Endothelial cell of umbilical vein (primary cell): ENCODE measurements at regions not wholly inside any gene's neighbourhood (a gene's known extent, or its start where the extent isn't known, plus 50 kb on each side); places are given as distances from the start of the nearest gene placed in this dataset.

Experiments used
- BruUV-seq: library from RNA; stranded (reverse); fragments of 400-500 nt; replicated peaks from 2 replicates; lab custom pipeline; 2021; lab: Mats Ljungman, UMichigan
- CTCF ChIA-PET: fragments of 300-600, 350-600 bp; sonication (Branson Sonifier 250); formaldehyde crosslinking; loops from one replicate; lab custom pipeline; 2021; ENCODE audit warnings: antibody characterized with exemption, inconsistent platforms; lab: Charles Lee
- POLR2A ChIA-PET: fragments of 300-600, 350-600 bp; sonication (Branson Sonifier 250); formaldehyde crosslinking; loops from one replicate; lab custom pipeline; 2021; ENCODE audit warnings: antibody characterized with exemption, inconsistent platforms; lab: Charles Lee
- DNase-seq: peaks from one replicate; pipeline ENCODE4 v3.0.0-alpha.2; 2011; ENCODE audit warnings: low read depth, low spot score
- FAIRE-seq: peaks from 2 replicates; lab custom pipeline; 2011; peaks lifted over from hg19 to GRCh38; lab: Jason Lieb, UNC
- H2AFZ ChIP-seq: 2 replicates; pipeline ENCODE4 v1.6.0; 2012; ENCODE audit warnings: low read depth, low read length, control low read depth, inconsistent platforms
- H3K27ac ChIP-seq: 2 replicates; pipeline ENCODE4 v1.5.1; 2011; ENCODE audit warnings: low read depth, mild to moderate bottlenecking, control low read depth, low read length, moderate library complexity; ENCODE audit not compliant: insufficient read depth
- H3K27me3 ChIP-seq, 2 experiments: 2 replicates each; pipeline versions ENCODE4 v1.6.0 to v1.6.1; 2011; ENCODE audit warnings: low read length in 2 of 2, mixed read lengths in 1 of 2; ENCODE audit not compliant: control insufficient read depth in 2 of 2, insufficient read depth in 2 of 2
- H3K36me3 ChIP-seq, 2 experiments: 2 replicates in 1 of 2; 3 replicates in 1 of 2; pipeline ENCODE4 v1.5.1; 2011; ENCODE audit warnings: low read length in 2 of 2, mild to moderate bottlenecking in 1 of 2, moderate library complexity in 1 of 2; ENCODE audit not compliant: control insufficient read depth in 2 of 2, insufficient read depth in 2 of 2; ENCODE audit errors: extremely low read depth in 1 of 2
- H3K4me1 ChIP-seq: 3 replicates; pipeline ENCODE4 v1.5.1; 2011; ENCODE audit warnings: mild to moderate bottlenecking, low read length; ENCODE audit not compliant: control insufficient read depth, insufficient read depth; ENCODE audit errors: extremely low read depth
- H3K4me2 ChIP-seq: 2 replicates; pipeline ENCODE4 v1.6.1; 2011; ENCODE audit warnings: low read length, control low read depth, mixed read lengths; ENCODE audit not compliant: insufficient read depth
- H3K4me3 ChIP-seq, 3 experiments: fragments of 200-600 bp in 1 of 3; sonication (generic), shearing (Covaris generic) in 1 of 3; replicated peaks in 1 of 3; 2 replicates each; pipeline ENCODE4 v1.5.1; 2011 to 2016; ENCODE audit warnings: control low read depth in 3 of 3, low read length in 3 of 3, mild to moderate bottlenecking in 2 of 3, inconsistent platforms in 1 of 3, low read depth in 1 of 3, moderate library complexity in 1 of 3; ENCODE audit not compliant: insufficient read depth in 1 of 3
- H3K79me2 ChIP-seq: 2 replicates; pipeline ENCODE4 v1.6.0; 2012; ENCODE audit warnings: low read length, inconsistent platforms; ENCODE audit not compliant: control insufficient read depth, insufficient read depth
- H3K9ac ChIP-seq: replicated peaks from 2 replicates; pipeline ENCODE3; 2011; ENCODE audit warnings: low read length, control low read depth; ENCODE audit not compliant: insufficient read depth; ENCODE audit errors: extremely low read depth
- H3K9me1 ChIP-seq: replicated peaks from 3 replicates; pipeline ENCODE4 v1.6.0; 2011; ENCODE audit warnings: mild to moderate bottlenecking, low read length; ENCODE audit not compliant: control insufficient read depth, insufficient read depth; ENCODE audit errors: extremely low read depth
- H3K9me3 ChIP-seq: replicated peaks from 2 replicates; pipeline ENCODE4 v1.5.1; 2012; ENCODE audit warnings: low read length, inconsistent platforms; ENCODE audit not compliant: control insufficient read depth, insufficient read depth
- H4K20me1 ChIP-seq: replicated peaks from 2 replicates; pipeline ENCODE3; 2011; ENCODE audit warnings: mild to moderate bottlenecking, low read length; ENCODE audit not compliant: control insufficient read depth, insufficient read depth; ENCODE audit errors: extremely low read depth
- CTCF ChIP-seq, 2 donors: IDR thresholded peaks; 1 replicate in 1 of 2; 2 replicates in 1 of 2; pipeline ENCODE4 v1.5.1; 2011; ENCODE audit warnings: low read length in 2 of 2, mild to moderate bottlenecking in 2 of 2, moderate library complexity in 2 of 2, control low read depth in 1 of 2, inconsistent platforms in 1 of 2, low read depth in 1 of 2; ENCODE audit not compliant: insufficient read depth in 1 of 2; ENCODE audit errors: extremely low read depth in 1 of 2
- EZH2 ChIP-seq: IDR thresholded peaks from 2 replicates; pipeline ENCODE4 v1.6.1; 2012; ENCODE audit warnings: borderline replicate concordance, low read depth, mild to moderate bottlenecking, moderate library complexity, low read length, inconsistent platforms; ENCODE audit not compliant: severe bottlenecking
- FOS ChIP-seq: IDR thresholded peaks from 2 replicates; pipeline ENCODE4 v1.6.1; 2011; ENCODE audit warnings: mild to moderate bottlenecking, low read length, moderate library complexity, borderline replicate concordance; ENCODE audit not compliant: insufficient read depth
- GATA2 ChIP-seq: IDR thresholded peaks from 2 replicates; pipeline ENCODE4 v1.7.0; 2011; ENCODE audit warnings: low read depth, mild to moderate bottlenecking, moderate library complexity, mixed read lengths, low read length; ENCODE audit not compliant: insufficient read length, insufficient read depth
- JUN ChIP-seq: IDR thresholded peaks from 2 replicates; pipeline ENCODE4 v1.6.1; 2011; ENCODE audit warnings: borderline replicate concordance, low read depth; ENCODE audit not compliant: insufficient read length, insufficient read depth
- MAX ChIP-seq: IDR thresholded peaks from 2 replicates; pipeline ENCODE4 v1.6.1; 2011; ENCODE audit not compliant: insufficient read depth, insufficient read length
- MYC ChIP-seq: IDR thresholded peaks from one replicate; pipeline ENCODE4 v1.6.1; 2011; ENCODE audit warnings: mild to moderate bottlenecking, low read depth, low read length
- POLR2A ChIP-seq: IDR thresholded peaks from 2 replicates; pipeline ENCODE4 v1.6.1; 2012; ENCODE audit warnings: low read depth, mild to moderate bottlenecking, control low read depth, low read length
- POLR2AphosphoS5 ChIP-seq: IDR thresholded peaks from 2 replicates; pipeline ENCODE4 v1.6.1; 2012; ENCODE audit warnings: low read depth, mild to moderate bottlenecking, control low read depth, low read length, moderate library complexity; ENCODE audit not compliant: insufficient read depth
- dilution Hi-C: fragments of 300-500 bp; cut with MboI; formaldehyde crosslinking; loops from one replicate; pipeline ENCODE4 v1.15.0; 2019; ENCODE audit warnings: low sequenced_read_pairs; ENCODE audit not compliant: extremely low pct_ligation_motif_present
- intact Hi-C: fragments of 100-400 bp; cut with micrococcal nuclease; formaldehyde crosslinking; loops from one replicate; pipeline ENCODE4 v1.10.0; 2022

GRCh38 chrX:39826813-39827543 is 270.8 kb downstream of the BCOR start:
- no peak for FAIRE-seq
- Histone ChIP-seq H3K9me1 (no peaks in the 10 kb centered on the region), H3K9ac (no peak overlapping the region), H3K27me3 (no peaks in the 10 kb centered on the region), H3K27ac (no peak overlapping the region), H3K79me2 (no peaks in the 10 kb centered on the region), H3K36me3 (no peaks in the 10 kb centered on the region), H3K4me3 (no peak overlapping the region), H3K9me3 (no peaks in the 10 kb centered on the region), H4K20me1 (no peaks in the 10 kb centered on the region), H2AFZ (no peak overlapping the region), H3K4me1 (no peaks in the 10 kb centered on the region), H3K4me2 (no peak overlapping the region)
- CTCF ChIA-PET: no interaction called here
- TF ChIP-seq MYC (no peak), POLR2A (no peak)
- intact Hi-C loops (no loop called here), dilution Hi-C loops (no loop called here)
- BruUV-seq: no TSS peak
- no peak for DNase-seq
- POLR2A ChIA-PET: no interaction called here

GRCh38 chrX:39827951-39828350 is 269.8 kb downstream of the BCOR start:
- intact Hi-C loops (no loop called here), dilution Hi-C loops (no loop called here)
- no peak overlapping the region for H3K4me2 ChIP-seq
- H2AFZ ChIP-seq: no peak overlapping the region
- CTCF ChIA-PET: no interaction called here
- POLR2A ChIA-PET: no interaction called here
- H3K36me3 ChIP-seq: no peaks in the 10 kb centered on the region
- H3K9me1 ChIP-seq: no peaks in the 10 kb centered on the region
- H3K79me2 ChIP-seq: no peaks in the 10 kb centered on the region
- DNase-seq: no peak
- no peaks in the 10 kb centered on the region for H4K20me1 ChIP-seq
- no peaks in the 10 kb centered on the region for H3K9me3 ChIP-seq
- no TSS peak for BruUV-seq
- TF ChIP-seq POLR2A: no peak
- TF ChIP-seq POLR2AphosphoS5: no peak
- no peak for TF ChIP-seq GATA2
- no peak for TF ChIP-seq MAX
- no peak for TF ChIP-seq MYC
- no peak for TF ChIP-seq FOS
- no peak for TF ChIP-seq JUN
- no peak for TF ChIP-seq CTCF (IDR thresholded peaks at IDR 0.05; ENCODE audit: extremely low read depth in 1 of 2, insufficient read depth in 1 of 2, low read depth in 1 of 2, low read length in 2 of 2)
- no peak for TF ChIP-seq EZH2
- H3K9ac ChIP-seq: no peak overlapping the region
- H3K27ac ChIP-seq: no peak overlapping the region
- H3K4me3 ChIP-seq: no peak overlapping the region
- no peaks in the 10 kb centered on the region for H3K27me3 ChIP-seq
- no peak for FAIRE-seq
- H3K4me1 ChIP-seq: no peaks in the 10 kb centered on the region
